IMR-90 (cell line): ENCODE measurements at regions not wholly inside any gene's neighbourhood (a gene's known extent, or its start where the extent isn't known, plus 50 kb on each side); places are given as distances from the start of the nearest gene placed in this dataset.

Source experiments
- ATAC-seq: fragments of 200-7000 bp; cut with Tn5 transposase; 2 replicates; pipeline ENCODE4 v1.9.1; 2020; ENCODE audit warnings: low read depth, mild to moderate bottlenecking, moderate library complexity
- BruUV-seq: library from RNA; stranded (reverse); fragments of 400-500 nt; replicated peaks from 2 replicates; lab custom pipeline; 2021; lab: Mats Ljungman, UMichigan
- CTCF ChIA-PET: fragments of 300-600 bp; formaldehyde crosslinking; extraction: SDS; loops from one replicate; lab custom pipeline; 2021; ENCODE audit warnings: antibody characterized with exemption; lab: Yijun Ruan, JAX
- POLR2A ChIA-PET: fragments of 300-600 bp; sonication (Branson Sonifier 250); formaldehyde crosslinking; loops from one replicate; lab custom pipeline; 2022; ENCODE audit warnings: antibody characterized with exemption; ENCODE audit not compliant: unreplicated experiment; lab: Charles Lee
- DNase-seq: peaks from one replicate; pipeline ENCODE4 v3.0.0; 2013
- H2AFZ ChIP-seq: replicated peaks from 2 replicates; pipeline ENCODE3; 2013; ENCODE audit warnings: low read length, mild to moderate bottlenecking; ENCODE audit not compliant: poor library complexity
- H2AK5ac ChIP-seq: 2 replicates; pipeline ENCODE4 v1.6.1; 2013; ENCODE audit warnings: low read depth, low read length, inconsistent platforms
- H2AK9ac ChIP-seq: replicated peaks from 2 replicates; pipeline ENCODE3; 2013; ENCODE audit warnings: mild to moderate bottlenecking, low read depth, low read length, moderate library complexity; ENCODE audit not compliant: poor library complexity
- H2BK120ac ChIP-seq: 2 replicates; pipeline ENCODE4 v1.6.1; 2013; ENCODE audit warnings: low read depth, low read length, inconsistent platforms
- H2BK15ac ChIP-seq: 3 replicates; pipeline ENCODE4 v1.6.1; 2013; ENCODE audit warnings: low read depth, low read length, inconsistent platforms
- H2BK20ac ChIP-seq: 2 replicates; pipeline ENCODE4 v1.6.1; 2013; ENCODE audit warnings: low read depth, mild to moderate bottlenecking, inconsistent platforms, low read length, moderate library complexity
- H2BK5ac ChIP-seq: 2 replicates; pipeline ENCODE4 v1.6.1; 2013; ENCODE audit warnings: mild to moderate bottlenecking, low read depth, low read length, inconsistent platforms; ENCODE audit not compliant: poor library complexity, severe bottlenecking
- H3K14ac ChIP-seq: replicated peaks from 2 replicates; pipeline ENCODE4 v1.6.1; 2013; ENCODE audit warnings: low read depth, low read length, inconsistent platforms
- H3K18ac ChIP-seq: 2 replicates; pipeline ENCODE4 v1.6.1; 2013; ENCODE audit warnings: low read depth, low read length, control low read depth
- H3K23ac ChIP-seq: 2 replicates; pipeline ENCODE4 v1.6.1; 2013; ENCODE audit warnings: low read depth, low read length, inconsistent platforms
- H3K27ac ChIP-seq: 2 replicates; pipeline ENCODE4 v1.5.1; 2013; ENCODE audit warnings: mild to moderate bottlenecking, control low read depth, low read length; ENCODE audit not compliant: insufficient read depth
- H3K27me3 ChIP-seq: 2 replicates; pipeline ENCODE4 v1.6.1; 2013; ENCODE audit warnings: low read length; ENCODE audit not compliant: control insufficient read depth, insufficient read depth
- H3K36me3 ChIP-seq: 2 replicates; pipeline ENCODE4 v1.6.1; 2013; ENCODE audit warnings: low read length, mixed read lengths; ENCODE audit not compliant: control insufficient read depth, insufficient read depth
- H3K4ac ChIP-seq: 2 replicates; pipeline ENCODE4 v1.6.1; 2013; ENCODE audit warnings: low read depth, low read length, inconsistent platforms
- H3K4me1 ChIP-seq: 2 replicates; pipeline ENCODE4 v1.6.1; 2013; ENCODE audit warnings: low read length, mixed read lengths; ENCODE audit not compliant: control insufficient read depth, insufficient read depth
- H3K4me2 ChIP-seq: 2 replicates; pipeline ENCODE4 v1.6.1; 2013; ENCODE audit warnings: low read depth, mild to moderate bottlenecking, control low read depth, low read length, moderate library complexity
- H3K4me3 ChIP-seq: 2 replicates; pipeline ENCODE4 v1.5.1; 2013; ENCODE audit warnings: low read depth, mild to moderate bottlenecking, control low read depth, low read length, moderate library complexity; ENCODE audit not compliant: insufficient read depth
- H3K56ac ChIP-seq: 2 replicates; pipeline ENCODE4 v1.6.1; 2013; ENCODE audit warnings: low read length, inconsistent platforms; ENCODE audit not compliant: insufficient read depth; ENCODE audit errors: extremely low read depth
- H3K79me1 ChIP-seq, 2 experiments: 2 replicates each; pipeline ENCODE4 v1.6.1; 2013; ENCODE audit warnings: low read length in 2 of 2, inconsistent platforms in 1 of 2, low read depth in 1 of 2
- H3K9ac ChIP-seq: 2 replicates; pipeline ENCODE4 v1.6.1; 2013; ENCODE audit warnings: low read depth, low read length, control low read depth
- H3K9me1 ChIP-seq: 2 replicates; pipeline ENCODE4 v1.6.1; 2013; ENCODE audit warnings: low read length, inconsistent platforms; ENCODE audit not compliant: insufficient read depth
- H3K9me3 ChIP-seq: 2 replicates; pipeline ENCODE4 v1.6.1; 2013; ENCODE audit warnings: low read length; ENCODE audit not compliant: control insufficient read depth, insufficient read depth
- H4K20me1 ChIP-seq: 2 replicates; pipeline ENCODE4 v1.6.1; 2013; ENCODE audit warnings: low read length, inconsistent platforms; ENCODE audit not compliant: insufficient read depth
- H4K5ac ChIP-seq: 2 replicates; pipeline ENCODE4 v1.6.1; 2013; ENCODE audit warnings: mild to moderate bottlenecking, low read depth, low read length, control low read depth
- H4K8ac ChIP-seq, 2 experiments: 2 replicates each; pipeline ENCODE4 v1.6.1; 2013; ENCODE audit warnings: low read depth in 2 of 2, low read length in 2 of 2, control low read depth in 1 of 2, inconsistent platforms in 1 of 2
- H4K91ac ChIP-seq: 2 replicates; pipeline ENCODE4 v1.6.1; 2013; ENCODE audit warnings: low read depth, low read length, inconsistent platforms; ENCODE audit not compliant: insufficient read depth
- BHLHE40 ChIP-seq: fragments of 150-350 bp; IDR thresholded peaks from 2 replicates; pipeline ENCODE4 v1.6.1; 2016; ENCODE audit warnings: mild to moderate bottlenecking, low read depth, low read length
- CEBPB ChIP-seq: IDR thresholded peaks from 2 replicates; pipeline ENCODE4 v1.6.1; 2012; ENCODE audit warnings: low read depth, low read length, improper control_type of control experiment
- CHD1 ChIP-seq: IDR thresholded peaks from 2 replicates; pipeline ENCODE4 v1.6.1; 2012; ENCODE audit warnings: low read depth, low read length, improper control_type of control experiment
- CTCF ChIP-seq: conservative IDR thresholded peaks from 2 replicates; pipeline ENCODE4 v1.5.1; 2012; ENCODE audit warnings: mild to moderate bottlenecking, low read depth, low read length, improper control_type of control experiment
- ELK1 ChIP-seq: fragments of 150-350 bp; IDR thresholded peaks from 2 replicates; pipeline ENCODE4 v1.6.1; 2016; ENCODE audit warnings: low read depth, mild to moderate bottlenecking, low read length, moderate library complexity, borderline replicate concordance
- FOS ChIP-seq: fragments of 150-350 bp; IDR thresholded peaks from 2 replicates; pipeline ENCODE4 v1.6.1; 2016; ENCODE audit warnings: low read depth, low read length
- MAFK ChIP-seq: IDR thresholded peaks from 2 replicates; pipeline ENCODE4 v1.6.1; 2012; ENCODE audit warnings: low read depth, low read length, improper control_type of control experiment
- MAZ ChIP-seq: IDR thresholded peaks from 2 replicates; pipeline ENCODE4 v1.6.1; 2012; ENCODE audit warnings: low read depth, mild to moderate bottlenecking, low read length, improper control_type of control experiment, moderate library complexity, borderline replicate concordance
- MXI1 ChIP-seq: IDR thresholded peaks from 2 replicates; pipeline ENCODE4 v1.6.1; 2012; ENCODE audit warnings: low read depth, mild to moderate bottlenecking, low read length, moderate library complexity, borderline replicate concordance
- NFE2L2 ChIP-seq: fragments of 150-350 bp; IDR thresholded peaks from 2 replicates; pipeline ENCODE4 v1.6.1; 2016; ENCODE audit warnings: low read depth, mild to moderate bottlenecking, low read length
- POLR2A ChIP-seq: IDR thresholded peaks from 2 replicates; pipeline ENCODE4 v1.6.1; 2012; ENCODE audit warnings: mild to moderate bottlenecking, low read depth, low read length
- RAD21 ChIP-seq: IDR thresholded peaks from 2 replicates; pipeline ENCODE4 v1.6.1; 2012; ENCODE audit warnings: low read length, improper control_type of control experiment
- RCOR1 ChIP-seq: IDR thresholded peaks from 2 replicates; pipeline ENCODE4 v1.6.1; 2012; ENCODE audit warnings: mild to moderate bottlenecking, low read length, improper control_type of control experiment; ENCODE audit not compliant: insufficient replicate concordance
- RFX5 ChIP-seq: IDR thresholded peaks from 2 replicates; pipeline ENCODE4 v1.8.0; 2012; ENCODE audit warnings: low read depth, mild to moderate bottlenecking, low read length, moderate library complexity
- SMC3 ChIP-seq: fragments of 150-350 bp; IDR thresholded peaks from 2 replicates; pipeline ENCODE4 v1.6.1; 2016; ENCODE audit warnings: low read depth, mild to moderate bottlenecking, antibody characterized with exemption, low read length, moderate library complexity
- USF2 ChIP-seq: fragments of 150-350 bp; IDR thresholded peaks from 2 replicates; pipeline ENCODE4 v1.6.1; 2017; ENCODE audit warnings: mild to moderate bottlenecking, antibody characterized with exemption, low read length, low read depth
- dilution Hi-C: fragments of 300-500 bp; cut with HindIII; formaldehyde crosslinking; loops from one replicate; pipeline ENCODE4 v1.14.3; 2018; ENCODE audit warnings: low sequenced_read_pairs; ENCODE audit not compliant: unreplicated experiment
- in situ Hi-C: fragments of 300-500 bp; cut with MboI; formaldehyde crosslinking; loops from 3 replicates; pipeline ENCODE4 v1.14.3; 2019; ENCODE audit warnings: low sequenced_read_pairs, inconsistent platforms, mixed read lengths
- intact Hi-C: fragments of 100-400 bp; cut with micrococcal nuclease; formaldehyde crosslinking; loops from 2 replicates; pipeline ENCODE4 v1.10.0; 2022

GRCh38 chr1:95948023-95948422 lies 714.0 kb downstream of the RWDD3 start:
- ATAC-seq (no peak), DNase-seq (no peak)
- H3K27me3 ChIP-seq: no peaks in the 10 kb centered on the region
- no peak overlapping the region for H3K27ac ChIP-seq
- BruUV-seq: no TSS peak
- H3K23ac ChIP-seq: no peak overlapping the region
- no peaks in the 10 kb centered on the region for H3K9me3 ChIP-seq
- no peak overlapping the region for H2AFZ ChIP-seq
- no peak overlapping the region for H4K91ac ChIP-seq
- no peak overlapping the region for H2AK9ac ChIP-seq
- no peak overlapping the region for H3K4me2 ChIP-seq
- H3K79me1 ChIP-seq: no peaks in the 10 kb centered on the region
- intact Hi-C loops: no loop called here
- no peaks in the 10 kb centered on the region for H4K20me1 ChIP-seq
- no peaks in the 10 kb centered on the region for H3K36me3 ChIP-seq
- no peak overlapping the region for H2AK5ac ChIP-seq
- no peaks in the 10 kb centered on the region for H3K4me1 ChIP-seq
- H4K8ac ChIP-seq: no peak overlapping the region
- no peak overlapping the region for H3K4ac ChIP-seq
- H4K5ac ChIP-seq: no peak overlapping the region
- no peak overlapping the region for H2BK15ac ChIP-seq
- in situ Hi-C loops: no loop called here
- no peak overlapping the region for H2BK20ac ChIP-seq
- no peak overlapping the region for H3K56ac ChIP-seq
- ChIA-PET CTCF (no interaction called here), POLR2A (no interaction called here)
- no peak overlapping the region for H3K4me3 ChIP-seq
- no peak overlapping the region for H3K9ac ChIP-seq
- H3K14ac ChIP-seq: no peak overlapping the region
- no peaks in the 10 kb centered on the region for H3K9me1 ChIP-seq
- dilution Hi-C loops: no loop called here
- TF ChIP-seq BHLHE40 (no peak), RAD21 (no peak), RCOR1 (no peak), POLR2A (no peak), MAFK (no peak), CEBPB (no peak), MAZ (no peak), USF2 (no peak), NFE2L2 (no peak), FOS (no peak), RFX5 (no peak), MXI1 (no peak), CHD1 (no peak), ELK1 (no peak), CTCF (no peak), SMC3 (no peak)
- H3K18ac ChIP-seq: no peak overlapping the region
- H2BK5ac ChIP-seq: no peak overlapping the region
- no peak overlapping the region for H2BK120ac ChIP-seq
